GM12891 (cell line): ENCODE measurements at regions not wholly inside any gene's neighbourhood (a gene's known extent, or its start where the extent isn't known, plus 50 kb on each side); places are given as distances from the start of the nearest gene placed in this dataset.

Experiments
- DNase-seq: peaks from one replicate; pipeline ENCODE4 v3.0.0; 2011; ENCODE audit warnings: low spot score; ENCODE audit not compliant: insufficient read length
- FAIRE-seq: peaks from 2 replicates; lab custom pipeline; 2011; peaks lifted over from hg19 to GRCh38; lab: Jason Lieb, UNC
- PAX5 ChIP-seq: IDR thresholded peaks from 2 replicates; pipeline ENCODE4 v1.6.1; 2011; ENCODE audit warnings: low read length, moderate library complexity, mild to moderate bottlenecking; ENCODE audit not compliant: insufficient read depth, severe bottlenecking
- POLR2A ChIP-seq: IDR thresholded peaks from 2 replicates; pipeline ENCODE4 v1.6.1; 2011; ENCODE audit warnings: low read depth, low read length, control low read depth
- POLR2AphosphoS5 ChIP-seq: IDR thresholded peaks from 2 replicates; pipeline ENCODE4 v1.6.1; 2011; ENCODE audit warnings: low read depth, low read length, control low read depth
- POU2F2 ChIP-seq: IDR thresholded peaks from 2 replicates; pipeline ENCODE4 v1.6.1; 2011; ENCODE audit warnings: low read depth, mild to moderate bottlenecking, control low read depth, low read length, moderate library complexity
- SPI1 ChIP-seq: IDR thresholded peaks from 2 replicates; pipeline ENCODE4 v1.6.1; 2011; ENCODE audit warnings: low read depth, low read length, control low read depth
- TAF1 ChIP-seq: IDR thresholded peaks from 2 replicates; pipeline ENCODE4 v1.6.1; 2011; ENCODE audit warnings: low read depth, low read length, control low read depth

GRCh38 chr9:100670719-100671118 is 92.8 kb downstream of the CAVIN4 start:
- peak; percentile 80 for TF ChIP-seq SPI1
- no peak for TF ChIP-seq POLR2A
- DNase-seq (no peak), FAIRE-seq (peak; percentile 13)

- DNase-seq (no peak), FAIRE-seq (no peak)
- TF ChIP-seq POU2F2 (no peak), PAX5 (no peak), TAF1 (no peak), POLR2A (no peak), SPI1 (no peak), POLR2AphosphoS5 (no peak)
Observed at GRCh38 chr9:100671898-100672297, 94.0 kb downstream of the CAVIN4 start.

- DNase-seq, result no peak
- FAIRE-seq, result no peak
Observed at GRCh38 chr9:100673249-100673648, 95.4 kb downstream of the CAVIN4 start.

GRCh38 chr9:100674419-100675122 is 96.7 kb downstream of the CAVIN4 start:
- FAIRE-seq (no peak), DNase-seq (no peak)
- TF ChIP-seq SPI1, result no peak
- no peak for TF ChIP-seq TAF1
- no peak for TF ChIP-seq PAX5
- TF ChIP-seq POU2F2, result no peak
- no peak for TF ChIP-seq POLR2A
- TF ChIP-seq POLR2AphosphoS5, result no peak

More at GRCh38 chr9:100673249-100673648, 95.4 kb downstream of the CAVIN4 start:
- TF ChIP-seq POU2F2 (no peak), POLR2A (no peak), TAF1 (no peak), PAX5 (no peak), POLR2AphosphoS5 (no peak), SPI1 (no peak)

GRCh38 chr9:100679834-100680233 is 102.0 kb downstream of the CAVIN4 start:
- TF ChIP-seq TAF1 (no peak), POLR2A (no peak), PAX5 (no peak), POU2F2 (no peak), POLR2AphosphoS5 (no peak), SPI1 (no peak)
- no peak for FAIRE-seq
- no peak for DNase-seq

GRCh38 chr9:100686420-100686819 is 108.5 kb downstream of the CAVIN4 start:
- FAIRE-seq (no peak), DNase-seq (no peak)
- no peak for TF ChIP-seq PAX5
- no peak for TF ChIP-seq POLR2AphosphoS5

GRCh38 chr9:100689635-100690034 is 111.8 kb downstream of the CAVIN4 start:
- TF ChIP-seq POLR2A (no peak), PAX5 (no peak), POLR2AphosphoS5 (no peak), POU2F2 (no peak), SPI1 (peak; percentile 35; the same call in 1 of the 2 replicates)
- DNase-seq (no peak), FAIRE-seq (no peak)

- DNase-seq (no peak), FAIRE-seq (no peak)
- TF ChIP-seq POU2F2, result no peak
- no peak for TF ChIP-seq TAF1
- no peak for TF ChIP-seq PAX5
- TF ChIP-seq SPI1, result no peak
- TF ChIP-seq POLR2A, result no peak
- no peak for TF ChIP-seq POLR2AphosphoS5
Observed at GRCh38 chr9:100690438-100690837, 112.6 kb downstream of the CAVIN4 start.

GRCh38 chr9:100697339-100697738 is 119.5 kb downstream of the CAVIN4 start:
- no peak for DNase-seq
- TF ChIP-seq POLR2A, result no peak
- TF ChIP-seq POLR2AphosphoS5, result no peak
- TF ChIP-seq POU2F2, result no peak
- no peak for TF ChIP-seq PAX5
- TF ChIP-seq TAF1, result no peak
- TF ChIP-seq SPI1, result no peak
- no peak for FAIRE-seq

GRCh38 chr9:100698945-100699344 is 121.1 kb downstream of the CAVIN4 start:
- no peak for DNase-seq
- no peak for FAIRE-seq
- TF ChIP-seq TAF1, result no peak
- no peak for TF ChIP-seq POLR2A
- no peak for TF ChIP-seq POU2F2
- TF ChIP-seq PAX5, result no peak
- TF ChIP-seq SPI1, result no peak
- no peak for TF ChIP-seq POLR2AphosphoS5
